ENCODE measurements at regions not wholly inside any gene's neighbourhood (a gene's known extent, or its start where the extent isn't known, plus 50 kb on each side); places are given as distances from the start of the nearest gene placed in this dataset.
"Not testable (repeated sequence)": the region's sequence is repeated elsewhere in the genome, so short reads cannot be mapped to it uniquely, and the experiment has no call there.

GRCh38 chr11:71638801-71639519 lies 56.3 kb upstream of the KRTAP5-11 start:
- Mint-ChIP-seq H3K27ac (peak overlapping the region in 1 of 6 donors; percentile 34), H3K4me3 (peak overlapping the region in 3 of 5 donors; percentile 46 to 63 (median 52)), H3K27me3 (ENCODE audit: low read depth in 3 of 3) (peaks cover 8 to 15% (median 14%) of the 10 kb centered on the region in 3 donors)
- not testable (repeated sequence) for H3K36me3 Mint-ChIP-seq, H3K4me1 Mint-ChIP-seq, H3K9me3 Mint-ChIP-seq
- DNase-seq, result peak; percentile 47 to 57 (median 55)

GRCh38 chr11:71639520-71639849 lies 56.8 kb upstream of the KRTAP5-11 start:
- Mint-ChIP-seq H3K4me3 (peak overlapping the region in 3 of 5 donors; percentile 25 to 38 (median 26)), H3K27me3 (ENCODE audit: low read depth in 3 of 3) (peaks cover 8 to 15% (median 14%) of the 10 kb centered on the region in 3 donors)
- H3K9me3 Mint-ChIP-seq, result not testable (repeated sequence)

GRCh38 chr11:71639916-71640315 lies 57.2 kb upstream of the KRTAP5-11 start:
- H3K9me3 Mint-ChIP-seq, H3K4me1 Mint-ChIP-seq, H3K27ac Mint-ChIP-seq, DNase-seq, H3K36me3 Mint-ChIP-seq: not testable (repeated sequence)
- Mint-ChIP-seq H3K4me3 (peak overlapping the region in 1 of 5 donors; percentile 55), H3K27me3 (ENCODE audit: low read depth in 3 of 3) (peaks cover 8 to 15% (median 14%) of the 10 kb centered on the region in 3 donors)

More at GRCh38 chr11:71639520-71639849, 56.8 kb upstream of the KRTAP5-11 start:
- H3K4me1 Mint-ChIP-seq, DNase-seq, H3K36me3 Mint-ChIP-seq, H3K27ac Mint-ChIP-seq: not testable (repeated sequence)

- H3K36me3 Mint-ChIP-seq; DNase-seq; H3K4me3 Mint-ChIP-seq; H3K27me3 Mint-ChIP-seq (ENCODE audit: low read depth in 3 of 3); H3K4me1 Mint-ChIP-seq; H3K27ac Mint-ChIP-seq; H3K9me3 Mint-ChIP-seq: not testable (repeated sequence)
Measured at GRCh38 chr11:71647078-71647477, 64.4 kb upstream of the KRTAP5-11 start.

- not testable (repeated sequence) for H3K9me3 Mint-ChIP-seq; H3K4me3 Mint-ChIP-seq; DNase-seq; H3K4me1 Mint-ChIP-seq; H3K36me3 Mint-ChIP-seq; H3K27me3 Mint-ChIP-seq (ENCODE audit: low read depth in 3 of 3)
- H3K27ac Mint-ChIP-seq, result peak overlapping the region in 1 of 6 donors; percentile 61
Measured at GRCh38 chr11:71652998-71653397, 70.3 kb upstream of the KRTAP5-11 start.

GRCh38 chr11:71654423-71654822 lies 71.7 kb upstream of the KRTAP5-11 start:
- H3K4me1 Mint-ChIP-seq; DNase-seq; H3K27me3 Mint-ChIP-seq (ENCODE audit: low read depth in 3 of 3); H3K4me3 Mint-ChIP-seq; H3K36me3 Mint-ChIP-seq; H3K27ac Mint-ChIP-seq; H3K9me3 Mint-ChIP-seq: not testable (repeated sequence)

- not testable (repeated sequence) for H3K27ac Mint-ChIP-seq, DNase-seq
Measured at GRCh38 chr11:71655041-71655440, 72.4 kb upstream of the KRTAP5-11 start.

GRCh38 chr11:71656513-71656912 lies 73.8 kb upstream of the KRTAP5-11 start:
- H3K27me3 Mint-ChIP-seq (ENCODE audit: low read depth in 3 of 3); H3K4me3 Mint-ChIP-seq; H3K27ac Mint-ChIP-seq; H3K9me3 Mint-ChIP-seq; H3K36me3 Mint-ChIP-seq; H3K4me1 Mint-ChIP-seq; DNase-seq: not testable (repeated sequence)

More at GRCh38 chr11:71655041-71655440, 72.4 kb upstream of the KRTAP5-11 start:
- not testable (repeated sequence) for H3K9me3 Mint-ChIP-seq; H3K4me1 Mint-ChIP-seq; H3K36me3 Mint-ChIP-seq; H3K27me3 Mint-ChIP-seq (ENCODE audit: low read depth in 3 of 3); H3K4me3 Mint-ChIP-seq

- not testable (repeated sequence) for H3K4me3 Mint-ChIP-seq
Measured at GRCh38 chr11:71664941-71665340, 82.3 kb upstream of the KRTAP5-11 start.

GRCh38 chr11:71698110-71698509 lies 115.4 kb upstream of the KRTAP5-11 start:
- peaks cover 2 to 10% (median 2%) of the 10 kb centered on the region in 3 donors for H3K27me3 Mint-ChIP-seq (ENCODE audit: low read depth in 3 of 3)
- H3K9me3 Mint-ChIP-seq, H3K4me1 Mint-ChIP-seq, H3K27ac Mint-ChIP-seq, H3K36me3 Mint-ChIP-seq, H3K4me3 Mint-ChIP-seq, DNase-seq: not testable (repeated sequence)

More at GRCh38 chr11:71664941-71665340, 82.3 kb upstream of the KRTAP5-11 start:
- H3K9me3 Mint-ChIP-seq; H3K27ac Mint-ChIP-seq; DNase-seq; H3K27me3 Mint-ChIP-seq (ENCODE audit: low read depth in 3 of 3); H3K4me1 Mint-ChIP-seq; H3K36me3 Mint-ChIP-seq: not testable (repeated sequence)

- not testable (repeated sequence) for H3K4me3 Mint-ChIP-seq, H3K36me3 Mint-ChIP-seq, H3K9me3 Mint-ChIP-seq, H3K27ac Mint-ChIP-seq, DNase-seq, H3K4me1 Mint-ChIP-seq
- H3K27me3 Mint-ChIP-seq (ENCODE audit: low read depth in 3 of 3), result peaks cover 2 to 10% (median 2%) of the 10 kb centered on the region in 3 donors
Measured at GRCh38 chr11:71698961-71699360, 116.3 kb upstream of the KRTAP5-11 start.

GRCh38 chr11:71701435-71702291 lies 119.0 kb upstream of the KRTAP5-11 start:
- H3K4me1 Mint-ChIP-seq; H3K27me3 Mint-ChIP-seq (ENCODE audit: low read depth in 3 of 3); H3K4me3 Mint-ChIP-seq; DNase-seq; H3K9me3 Mint-ChIP-seq; H3K27ac Mint-ChIP-seq; H3K36me3 Mint-ChIP-seq: not testable (repeated sequence)

GRCh38 chr11:71705086-71705737 lies 122.5 kb upstream of the KRTAP5-11 start:
- H3K4me1 Mint-ChIP-seq; H3K9me3 Mint-ChIP-seq; H3K36me3 Mint-ChIP-seq; H3K4me3 Mint-ChIP-seq; DNase-seq; H3K27ac Mint-ChIP-seq; H3K27me3 Mint-ChIP-seq (ENCODE audit: low read depth in 3 of 3): not testable (repeated sequence)

GRCh38 chr11:71705738-71706432 lies 123.2 kb upstream of the KRTAP5-11 start:
- H3K4me1 Mint-ChIP-seq; H3K9me3 Mint-ChIP-seq; DNase-seq; H3K36me3 Mint-ChIP-seq; H3K27ac Mint-ChIP-seq; H3K27me3 Mint-ChIP-seq (ENCODE audit: low read depth in 3 of 3); H3K4me3 Mint-ChIP-seq: not testable (repeated sequence)

All from immature natural killer cell (primary cell).